HCT116 (cell line): ENCODE measurements at regions not wholly inside any gene's neighbourhood (a gene's known extent, or its start where the extent isn't known, plus 50 kb on each side); places are given as distances from the start of the nearest gene placed in this dataset.

Experiments
- ATAC-seq: fragments of 200-7000 bp; cut with Tn5 transposase; 2 replicates; pipeline ENCODE4 v1.9.1; 2020; ENCODE audit warnings: mild to moderate bottlenecking, moderate library complexity
- BruUV-seq: library from RNA; stranded (reverse); fragments of 400-500 nt; replicated peaks from 2 replicates; lab custom pipeline; 2021; lab: Mats Ljungman, UMichigan
- CTCF ChIA-PET: fragments of 300-600 bp; sonication (Branson Sonifier 250); formaldehyde crosslinking; loops from one replicate; lab custom pipeline; 2021; ENCODE audit warnings: antibody characterized with exemption; lab: Charles Lee
- POLR2A ChIA-PET: fragments of 300-600, 350-600 bp; sonication (Branson Sonifier 250); formaldehyde crosslinking; loops from one replicate; lab custom pipeline; 2021; ENCODE audit warnings: antibody characterized with exemption; lab: Charles Lee
- RAD21 ChIA-PET, 2 experiments: fragments of 300-600 bp; sonication (Branson Sonifier 250); formaldehyde crosslinking; loops; one replicate each; lab custom pipeline; 2023; ENCODE audit warnings: low total read pairs in 2 of 2; ENCODE audit not compliant: uncharacterized antibody in 2 of 2, unreplicated experiment in 2 of 2, low non-redundant PET in 1 of 2; lab: Charles Lee
- DNase-seq: peaks from one replicate; pipeline ENCODE4 v3.0.0-alpha.2; 2010; ENCODE audit warnings: low read depth, low spot score
- H2AFZ ChIP-seq: fragments of 200-600 bp; shearing (Covaris generic), sonication (generic); 2 replicates; pipeline ENCODE4 v1.6.1; 2017; ENCODE audit warnings: low read depth, mixed run types, mixed read lengths, antibody characterized with exemption, low read length; ENCODE audit not compliant: poor library complexity, severe bottlenecking
- H3K27ac ChIP-seq: 2 replicates; pipeline ENCODE4 v1.5.1; 2012; ENCODE audit warnings: low read depth, low read length
- H3K27me3 ChIP-seq: fragments of 200-600 bp; sonication (generic); 2 replicates; pipeline ENCODE4 v1.6.1; 2016; ENCODE audit warnings: mixed run types, low read length, mixed read lengths; ENCODE audit not compliant: insufficient read depth
- H3K36me3 ChIP-seq, 2 experiments: fragments of 200-500 bp in 1 of 2; fragments of 200-600 bp in 1 of 2; sonication (Bioruptor generic) in 1 of 2; sonication (generic) in 1 of 2; 2 replicates each; pipeline versions ENCODE4 v1.5.1 to v1.6.1; 2014 to 2016; ENCODE audit warnings: low read length in 2 of 2, inconsistent platforms in 1 of 2, mixed read lengths in 1 of 2, mixed run types in 1 of 2; ENCODE audit not compliant: insufficient read depth in 2 of 2, control insufficient read depth in 1 of 2
- H3K4me1 ChIP-seq, 2 experiments: fragments of 200-600 bp in 1 of 2; sonication (generic) in 1 of 2; 2 replicates each; pipeline versions ENCODE4 v1.5.1 to v1.6.1; 2012 to 2017; ENCODE audit warnings: low read length in 2 of 2, inconsistent platforms in 1 of 2, mild to moderate bottlenecking in 1 of 2, mixed read lengths in 1 of 2, mixed run types in 1 of 2, moderate library complexity in 1 of 2; ENCODE audit not compliant: insufficient read depth in 2 of 2, control insufficient read depth in 1 of 2
- H3K4me2 ChIP-seq: fragments of 200-600 bp; sonication (generic); 2 replicates; pipeline ENCODE4 v1.6.1; 2017; ENCODE audit warnings: mixed run types, low read length, mixed read lengths
- H3K4me3 ChIP-seq, 2 experiments: fragments of 200-600 bp in 1 of 2; sonication (generic) in 1 of 2; replicated peaks in 1 of 2; 2 replicates each; pipeline ENCODE4 v1.5.1; 2011 to 2016; ENCODE audit warnings: low read length in 2 of 2, control low read depth in 1 of 2, low read depth in 1 of 2, mild to moderate bottlenecking in 1 of 2, mixed read lengths in 1 of 2, mixed run types in 1 of 2
- H3K79me2 ChIP-seq: fragments of 200-600 bp; sonication (generic); 2 replicates; pipeline ENCODE4 v1.6.1; 2017; ENCODE audit warnings: mild to moderate bottlenecking, mixed run types, low read length, moderate library complexity, mixed read lengths; ENCODE audit not compliant: insufficient read depth
- H3K9ac ChIP-seq: fragments of 200-600 bp; sonication (generic); 2 replicates; pipeline ENCODE4 v1.6.1; 2016; ENCODE audit warnings: low read length, mixed read lengths
- H3K9me2 ChIP-seq: fragments of 200-600 bp; sonication (generic), shearing (Covaris generic); 2 replicates; pipeline ENCODE4 v1.6.1; 2017; ENCODE audit warnings: mixed run types, mild to moderate bottlenecking, moderate library complexity; ENCODE audit not compliant: insufficient read depth
- H3K9me3 ChIP-seq, 2 experiments: fragments of 200-500 bp in 1 of 2; fragments of 200-600 bp in 1 of 2; sonication (Bioruptor generic) in 1 of 2; sonication (generic) in 1 of 2; 2 replicates each; pipeline ENCODE4 v1.6.1; 2014 to 2017; ENCODE audit warnings: low read length in 2 of 2, mixed read lengths in 2 of 2, inconsistent platforms in 1 of 2, low read depth in 1 of 2, mild to moderate bottlenecking in 1 of 2, mixed run types in 1 of 2, moderate library complexity in 1 of 2; ENCODE audit not compliant: control insufficient read depth in 1 of 2, insufficient read depth in 1 of 2
- H4K20me1 ChIP-seq: fragments of 200-600 bp; sonication (generic), shearing (Covaris generic); 2 replicates; pipeline ENCODE4 v1.6.1; 2017; ENCODE audit warnings: mixed run types, mild to moderate bottlenecking, moderate library complexity; ENCODE audit not compliant: insufficient read depth
- CEBPB ChIP-seq: IDR thresholded peaks from 2 replicates; pipeline ENCODE4 v1.6.1; 2012; ENCODE audit warnings: low read depth
- CTCF ChIP-seq, 3 experiments: fragments of 200-600 bp in 1 of 3; sonication (generic) in 1 of 3; IDR thresholded peaks in 2 of 3; conservative IDR thresholded peaks in 1 of 3; 2 replicates each; pipeline ENCODE4 v1.5.1; 2012 to 2017; ENCODE audit warnings: low read depth in 2 of 3, low read length in 2 of 3, antibody characterized with exemption in 1 of 3, borderline replicate concordance in 1 of 3, control low read depth in 1 of 3, mild to moderate bottlenecking in 1 of 3, mixed read lengths in 1 of 3, mixed run types in 1 of 3, moderate library complexity in 1 of 3; ENCODE audit not compliant: insufficient read depth in 1 of 3
- EGR1 ChIP-seq: IDR thresholded peaks from 2 replicates; pipeline ENCODE4 v1.6.1; 2012; ENCODE audit warnings: low read depth
- ELF1 ChIP-seq: IDR thresholded peaks from 2 replicates; pipeline ENCODE4 v1.6.1; 2012; ENCODE audit warnings: low read depth, borderline replicate concordance
- REST ChIP-seq: IDR thresholded peaks from 2 replicates; pipeline ENCODE4 v1.6.1; 2012; ENCODE audit warnings: low read depth
- SIN3A ChIP-seq: IDR thresholded peaks from 2 replicates; pipeline ENCODE4 v1.6.1; 2012; ENCODE audit warnings: low read depth
- SP1 ChIP-seq: IDR thresholded peaks from 2 replicates; pipeline ENCODE4 v1.6.1; 2012; ENCODE audit warnings: low read depth
- SRF ChIP-seq: IDR thresholded peaks from 2 replicates; pipeline ENCODE4 v1.6.1; 2012; ENCODE audit warnings: low read depth
- TCF7L2 ChIP-seq: IDR thresholded peaks from 2 replicates; pipeline ENCODE4 v1.7.0; 2011; ENCODE audit warnings: borderline replicate concordance, inconsistent platforms; ENCODE audit not compliant: insufficient read depth, insufficient read length; ENCODE audit errors: extremely low read depth
- ZNF274 ChIP-seq: fragments of 200-500 bp; sonication (Bioruptor generic); IDR thresholded peaks from 2 replicates; pipeline ENCODE4 v1.6.1; 2014; ENCODE audit warnings: mild to moderate bottlenecking, low read depth, low read length, inconsistent platforms
- intact Hi-C: fragments of 100-400 bp; cut with micrococcal nuclease; formaldehyde crosslinking; loops from 2 replicates; pipeline ENCODE4 v1.10.0; 2022
- TF ChIP-seq, protein P1 (sequence below): IDR thresholded peaks from 2 replicates; pipeline ENCODE4 v1.6.1; 2012
- TF ChIP-seq, protein P2 (sequence below): IDR thresholded peaks from 2 replicates; pipeline ENCODE4 v1.6.1; 2012

- RAD21 ChIA-PET, result no interaction called here
- intact Hi-C loops, result no loop called here
- TF ChIP-seq REST (no peak), EGR1 (no peak), SIN3A (no peak), ZNF274 (no peak), ELF1 (no peak), TCF7L2 (no peak), CEBPB (no peak), SRF (no peak), SP1 (no peak), CTCF (IDR thresholded peaks at IDR 0.05 in 2 of 3, conservative IDR thresholded peaks at IDR 0.05 in 1 of 3; ENCODE audit: borderline replicate concordance in 1 of 3, insufficient read depth in 1 of 3, low read depth in 2 of 3, low read length in 2 of 3) (no peak)
- TF ChIP-seq, protein P1, sequence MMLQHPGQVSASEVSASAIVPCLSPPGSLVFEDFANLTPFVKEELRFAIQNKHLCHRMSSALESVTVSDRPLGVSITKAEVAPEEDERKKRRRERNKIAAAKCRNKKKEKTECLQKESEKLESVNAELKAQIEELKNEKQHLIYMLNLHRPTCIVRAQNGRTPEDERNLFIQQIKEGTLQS, result no peak
- TF ChIP-seq, protein P2, sequence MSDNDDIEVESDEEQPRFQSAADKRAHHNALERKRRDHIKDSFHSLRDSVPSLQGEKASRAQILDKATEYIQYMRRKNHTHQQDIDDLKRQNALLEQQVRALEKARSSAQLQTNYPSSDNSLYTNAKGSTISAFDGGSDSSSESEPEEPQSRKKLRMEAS, result no peak
- Histone ChIP-seq H3K27ac (no peak overlapping the region), H3K4me3 (no peak overlapping the region), H2AFZ (no peak overlapping the region), H3K36me3 (no peaks in the 10 kb centered on the region), H4K20me1 (no peaks in the 10 kb centered on the region), H3K27me3 (no peaks in the 10 kb centered on the region), H3K4me1 (no peaks in the 10 kb centered on the region), H3K4me2 (no peak overlapping the region), H3K9me3 (no peaks in the 10 kb centered on the region), H3K79me2 (no peaks in the 10 kb centered on the region), H3K9me2 (no peaks in the 10 kb centered on the region), H3K9ac (no peak overlapping the region)
- no TSS peak for BruUV-seq
- ATAC-seq (no peak), DNase-seq (no peak)
- POLR2A ChIA-PET, result no interaction called here
- CTCF ChIA-PET, result no interaction called here
Observed at GRCh38 chr13:43985422-43986072, 105.8 kb downstream of the LACC1 start.
